ENCODE measurements at regions not wholly inside any gene's neighbourhood (a gene's known extent, or its start where the extent isn't known, plus 50 kb on each side); places are given as distances from the start of the nearest gene placed in this dataset.

GRCh38 chr3:10583798-10584708 lies 78.7 kb upstream of the ATP2B2 start:
- no peak for DNase-seq (ENCODE audit: extremely low read depth in 1 of 2, low read depth in 1 of 2)

DNA sequence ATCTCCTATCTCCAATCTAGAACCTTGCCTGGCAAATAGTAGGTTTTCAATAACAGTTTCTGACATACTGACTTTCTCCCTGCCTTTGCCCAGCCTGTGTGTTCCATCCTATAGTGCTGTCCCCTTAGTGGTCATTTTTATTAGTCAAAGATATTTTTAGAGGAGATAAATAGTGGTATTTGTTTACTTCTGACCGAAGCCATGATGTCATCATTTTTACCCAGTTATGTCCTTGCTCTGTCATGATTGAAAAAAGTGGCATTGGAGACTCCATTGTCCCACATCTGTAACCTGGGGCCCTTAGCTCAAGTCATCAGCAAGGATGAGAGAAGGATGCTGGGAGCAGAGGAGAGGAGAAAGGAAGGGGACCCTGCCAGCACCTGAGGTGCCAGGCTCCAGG lies 80.6 kb upstream of the ATP2B2 start:
- DNase-seq (ENCODE audit: extremely low read depth in 1 of 2, low read depth in 1 of 2), result no peak

DNA sequence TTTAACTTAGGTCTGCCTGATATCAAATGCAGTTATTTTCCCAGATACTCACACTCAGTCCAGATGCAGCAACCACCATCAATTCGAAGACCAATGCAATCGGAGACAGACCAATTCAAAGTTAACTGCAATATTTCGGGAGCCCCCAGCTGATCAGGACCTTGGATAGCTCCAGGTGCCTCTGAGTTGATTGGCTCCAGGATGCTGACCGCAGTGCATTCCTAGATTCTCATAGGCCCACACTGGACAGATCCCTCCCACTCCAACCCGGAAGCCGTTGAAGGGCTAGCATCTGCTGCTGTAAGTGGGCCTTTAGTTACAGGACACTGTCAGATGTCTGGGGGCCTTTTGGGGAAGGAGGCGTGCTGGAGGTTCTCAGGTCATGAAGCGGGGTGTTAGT lies 89.5 kb upstream of the ATP2B2 start:
- peak in 1 of 2 donors; percentile 3 for DNase-seq (ENCODE audit: extremely low read depth in 1 of 2, low read depth in 1 of 2)

- DNase-seq (ENCODE audit: extremely low read depth in 1 of 2, low read depth in 1 of 2), result no peak
These were observed 91.5 kb upstream of the ATP2B2 start for GRCh38 chr3:10596746-10597448.

GRCh38 chr3:10597733-10598132 lies 92.3 kb upstream of the ATP2B2 start:
- DNase-seq (ENCODE audit: extremely low read depth in 1 of 2, low read depth in 1 of 2), result no peak

GRCh38 chr3:10599017-10599416 lies 93.6 kb upstream of the ATP2B2 start:
- DNase-seq (ENCODE audit: extremely low read depth in 1 of 2, low read depth in 1 of 2), result no peak

GRCh38 chr3:10599444-10599843 lies 94.1 kb upstream of the ATP2B2 start:
- no peak for DNase-seq (ENCODE audit: extremely low read depth in 1 of 2, low read depth in 1 of 2)

DNA sequence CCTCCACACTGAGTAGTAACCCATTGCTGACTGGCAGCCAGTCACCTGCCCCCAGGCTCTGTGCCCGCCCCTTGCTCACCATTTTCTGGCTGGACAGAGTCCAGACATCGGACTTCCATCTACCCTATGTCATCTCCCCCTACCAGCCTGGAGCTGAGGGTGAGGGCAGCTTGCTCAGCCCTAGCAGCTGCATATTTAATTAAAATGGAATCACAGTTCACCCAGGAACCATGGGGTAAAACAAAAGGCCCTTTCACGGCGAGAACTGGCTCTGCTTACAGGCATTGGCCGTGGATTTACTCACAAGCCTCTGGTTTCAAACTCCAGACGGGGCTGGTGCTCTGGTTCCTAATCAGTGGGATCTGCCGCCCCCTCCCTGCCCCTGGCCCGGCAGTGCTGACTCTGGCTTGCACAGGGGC lies 94.9 kb upstream of the ATP2B2 start:
- no peak for DNase-seq (ENCODE audit: extremely low read depth in 1 of 2, low read depth in 1 of 2)

- no peak for DNase-seq (ENCODE audit: extremely low read depth in 1 of 2, low read depth in 1 of 2)
These were observed 95.3 kb upstream of the ATP2B2 start for GRCh38 chr3:10600726-10601125.

GRCh38 chr3:10601151-10601856 lies 95.9 kb upstream of the ATP2B2 start:
- no peak for DNase-seq (ENCODE audit: extremely low read depth in 1 of 2, low read depth in 1 of 2)

DNA sequence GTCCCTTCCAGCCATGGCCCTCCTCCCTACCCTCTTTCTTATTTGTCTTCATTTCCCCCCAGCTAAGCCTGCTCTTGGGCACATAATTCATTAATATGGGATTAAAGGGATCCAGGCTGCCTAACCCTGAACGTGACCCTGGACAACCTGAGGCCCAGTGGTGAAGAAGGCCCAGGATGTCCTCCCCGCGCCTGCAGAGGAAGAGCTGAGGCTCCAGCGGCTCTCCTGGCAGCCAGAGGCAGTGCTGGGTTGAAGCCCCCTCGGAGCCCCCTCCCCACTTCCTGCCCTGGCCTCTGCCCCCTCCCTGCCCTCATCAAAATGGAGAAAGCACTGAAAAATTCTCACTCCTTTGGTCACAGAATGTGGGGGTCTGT lies 96.5 kb upstream of the ATP2B2 start:
- no peak for DNase-seq (ENCODE audit: extremely low read depth in 1 of 2, low read depth in 1 of 2)

- no peak for DNase-seq (ENCODE audit: extremely low read depth in 1 of 2, low read depth in 1 of 2)
These were observed 96.9 kb upstream of the ATP2B2 start for GRCh38 chr3:10602271-10602670.

- peak; percentile 16 to 42 for DNase-seq (ENCODE audit: extremely low read depth in 1 of 2, low read depth in 1 of 2)
These were observed 97.7 kb upstream of the ATP2B2 start for GRCh38 chr3:10602769-10603768.

DNA sequence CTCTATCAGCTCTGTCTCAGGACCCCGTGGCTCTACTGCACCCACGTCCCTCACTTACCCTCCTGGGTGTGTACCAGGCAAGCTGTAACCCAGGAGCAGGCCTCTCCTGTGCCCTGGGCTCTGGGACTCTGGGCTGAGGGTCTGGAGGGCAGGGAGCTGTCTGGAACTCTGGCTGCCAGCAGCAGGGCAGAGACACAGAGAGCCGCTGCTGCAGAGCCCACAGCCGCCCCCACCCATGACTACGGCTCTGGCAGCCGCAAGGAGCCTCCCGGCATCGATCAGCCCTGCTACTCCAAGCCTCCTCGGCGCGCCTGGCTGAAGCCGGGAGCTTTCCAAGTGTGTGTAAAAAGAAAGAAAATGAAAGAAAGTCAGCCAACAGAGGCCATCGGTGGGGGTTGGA lies 103.7 kb upstream of the ATP2B2 start:
- no peak for DNase-seq (ENCODE audit: extremely low read depth in 1 of 2, low read depth in 1 of 2)

- no peak for DNase-seq (ENCODE audit: extremely low read depth in 1 of 2, low read depth in 1 of 2)
These were observed 108.8 kb upstream of the ATP2B2 start for GRCh38 chr3:10614168-10614567.

- no peak for DNase-seq (ENCODE audit: extremely low read depth in 1 of 2, low read depth in 1 of 2)
These were observed 110.3 kb upstream of the ATP2B2 start for GRCh38 chr3:10615715-10616114.

- DNase-seq (ENCODE audit: extremely low read depth in 1 of 2, low read depth in 1 of 2), result no peak
These were observed 110.9 kb upstream of the ATP2B2 start for GRCh38 chr3:10616321-10616720.

DNA sequence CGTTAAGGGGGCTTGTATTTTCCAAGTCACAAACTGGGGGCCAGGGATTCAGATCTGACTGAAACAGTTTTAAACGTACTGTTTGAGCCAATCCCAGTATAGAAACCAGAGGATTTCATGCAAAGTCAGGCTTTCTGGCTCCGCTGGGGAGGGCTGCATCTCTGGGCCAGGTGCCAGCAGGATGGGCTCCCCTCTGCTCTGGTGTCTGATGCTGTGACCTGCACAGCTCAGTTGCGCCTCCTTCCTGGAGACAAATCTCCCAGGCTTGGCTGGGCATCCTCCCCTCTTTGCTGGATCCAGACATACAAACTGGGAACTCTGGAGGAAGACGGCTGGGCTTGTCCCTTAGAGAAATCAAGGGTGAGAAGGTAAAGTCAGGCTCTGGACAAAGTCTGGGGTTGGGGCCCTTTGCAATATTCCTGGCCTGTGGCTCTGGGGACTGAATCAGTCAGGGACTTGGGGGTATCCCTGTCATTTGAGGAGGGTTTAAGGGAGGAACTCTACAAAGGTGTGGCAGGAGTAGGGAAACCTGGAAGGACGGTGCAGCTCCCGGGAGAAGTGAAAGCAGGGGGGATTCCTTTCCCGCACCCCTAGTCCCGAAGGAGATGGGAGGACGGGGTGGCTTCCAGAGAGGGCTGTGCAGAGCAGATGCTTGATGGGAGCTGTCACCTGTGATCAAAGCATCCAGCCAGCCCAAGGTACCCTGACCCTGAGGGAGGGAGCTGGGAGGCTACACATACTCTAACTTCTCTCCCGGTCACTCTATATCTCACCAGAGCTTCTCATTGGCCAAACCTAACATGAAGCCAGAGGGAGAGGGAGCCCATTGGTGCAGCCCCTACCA lies 114.8 kb upstream of the ATP2B2 start:
- no peak for DNase-seq (ENCODE audit: extremely low read depth in 1 of 2, low read depth in 1 of 2)

GRCh38 chr3:10620833-10621082 lies 115.4 kb upstream of the ATP2B2 start:
- no peak for DNase-seq (ENCODE audit: extremely low read depth in 1 of 2, low read depth in 1 of 2)
